ENCODE measurements at regions not wholly inside any gene's neighbourhood (a gene's known extent, or its start where the extent isn't known, plus 50 kb on each side); places are given as distances from the start of the nearest gene placed in this dataset.

GRCh38 chr20:61052776-61053442 is 199.2 kb upstream of the CDH4 start:
- no peaks in the 10 kb centered on the region for H3K36me3 ChIP-seq (ENCODE audit: control insufficient read depth in 2 of 2, insufficient read depth in 2 of 2, low read length in 1 of 2)
- no peak overlapping the region for H3K4me3 ChIP-seq (ENCODE audit: low read length in 2 of 2)
- no peaks in the 10 kb centered on the region for H3K4me1 ChIP-seq (ENCODE audit: control insufficient read depth in 2 of 2, insufficient read depth in 2 of 2, low read length in 2 of 2)
- peaks cover 0 to 1% of the 10 kb centered on the region in 2 donors for H3K9me3 ChIP-seq (ENCODE audit: control insufficient read depth in 2 of 2, insufficient read depth in 1 of 2, low read length in 1 of 2)
- DNase-seq (ENCODE audit: low read depth in 6 of 9, low spot score in 9 of 9) = no peak
- no peak overlapping the region for H3K27ac ChIP-seq (ENCODE audit: low read depth in 1 of 2, low read length in 1 of 2)
- no peaks in the 10 kb centered on the region for H3K27me3 ChIP-seq (ENCODE audit: control insufficient read depth in 2 of 2, insufficient read depth in 1 of 2, low read length in 1 of 2)
- 80% methylated on average over 13 of the region's 13 CpGs for WGBS

- Histone ChIP-seq H3K27me3 (ENCODE audit: control insufficient read depth in 2 of 2, insufficient read depth in 1 of 2, low read length in 1 of 2) (no peaks in the 10 kb centered on the region), H3K27ac (ENCODE audit: low read depth in 1 of 2, low read length in 1 of 2) (no peak overlapping the region), H3K4me1 (ENCODE audit: control insufficient read depth in 2 of 2, insufficient read depth in 2 of 2, low read length in 2 of 2) (no peaks in the 10 kb centered on the region), H3K36me3 (ENCODE audit: control insufficient read depth in 2 of 2, insufficient read depth in 2 of 2, low read length in 1 of 2) (no peaks in the 10 kb centered on the region), H3K4me3 (ENCODE audit: low read length in 2 of 2) (no peak overlapping the region), H3K9me3 (ENCODE audit: control insufficient read depth in 2 of 2, insufficient read depth in 1 of 2, low read length in 1 of 2) (peaks cover 0 to 1% of the 10 kb centered on the region in 2 donors)
- DNase-seq (ENCODE audit: low read depth in 6 of 9, low spot score in 9 of 9) = no peak
- WGBS = 89% methylated on average over 4 of the region's 4 CpGs
Measured at GRCh38 chr20:61053487-61053886, 198.6 kb upstream of the CDH4 start.

- Histone ChIP-seq H3K27ac (ENCODE audit: low read depth in 1 of 2, low read length in 1 of 2) (no peak overlapping the region), H3K4me3 (ENCODE audit: low read length in 2 of 2) (no peak overlapping the region), H3K4me1 (ENCODE audit: control insufficient read depth in 2 of 2, insufficient read depth in 2 of 2, low read length in 2 of 2) (no peaks in the 10 kb centered on the region), H3K36me3 (ENCODE audit: control insufficient read depth in 2 of 2, insufficient read depth in 2 of 2, low read length in 1 of 2) (no peaks in the 10 kb centered on the region), H3K9me3 (ENCODE audit: control insufficient read depth in 2 of 2, insufficient read depth in 1 of 2, low read length in 1 of 2) (peaks cover 0 to 1% of the 10 kb centered on the region in 2 donors), H3K27me3 (ENCODE audit: control insufficient read depth in 2 of 2, insufficient read depth in 1 of 2, low read length in 1 of 2) (no peaks in the 10 kb centered on the region)
- no peak for DNase-seq (ENCODE audit: low read depth in 6 of 9, low spot score in 9 of 9)
- WGBS = 50% methylated on average over 7 of the region's 7 CpGs
Measured at GRCh38 chr20:61053889-61054288, 198.2 kb upstream of the CDH4 start.

- no peak for DNase-seq (ENCODE audit: low read depth in 6 of 9, low spot score in 9 of 9)
- Histone ChIP-seq H3K27ac (ENCODE audit: low read depth in 1 of 2, low read length in 1 of 2) (no peak overlapping the region), H3K4me3 (ENCODE audit: low read length in 2 of 2) (no peak overlapping the region), H3K27me3 (ENCODE audit: control insufficient read depth in 2 of 2, insufficient read depth in 1 of 2, low read length in 1 of 2) (no peaks in the 10 kb centered on the region), H3K36me3 (ENCODE audit: control insufficient read depth in 2 of 2, insufficient read depth in 2 of 2, low read length in 1 of 2) (no peaks in the 10 kb centered on the region), H3K4me1 (ENCODE audit: control insufficient read depth in 2 of 2, insufficient read depth in 2 of 2, low read length in 2 of 2) (no peaks in the 10 kb centered on the region), H3K9me3 (ENCODE audit: control insufficient read depth in 2 of 2, insufficient read depth in 1 of 2, low read length in 1 of 2) (peaks cover 0 to 1% of the 10 kb centered on the region in 2 donors)
- WGBS = 86% methylated on average over 9 of the region's 9 CpGs
Measured at GRCh38 chr20:61054411-61054810, 197.7 kb upstream of the CDH4 start.

- Histone ChIP-seq H3K36me3 (ENCODE audit: control insufficient read depth in 2 of 2, insufficient read depth in 2 of 2, low read length in 1 of 2) (no peaks in the 10 kb centered on the region), H3K9me3 (ENCODE audit: control insufficient read depth in 2 of 2, insufficient read depth in 1 of 2, low read length in 1 of 2) (no peaks in the 10 kb centered on the region), H3K4me1 (ENCODE audit: control insufficient read depth in 2 of 2, insufficient read depth in 2 of 2, low read length in 2 of 2) (no peaks in the 10 kb centered on the region), H3K27me3 (ENCODE audit: control insufficient read depth in 2 of 2, insufficient read depth in 1 of 2, low read length in 1 of 2) (no peaks in the 10 kb centered on the region), H3K4me3 (ENCODE audit: low read length in 2 of 2) (no peak overlapping the region), H3K27ac (ENCODE audit: low read depth in 1 of 2, low read length in 1 of 2) (no peak overlapping the region)
- 93% methylated on average over 14 of the region's 14 CpGs for WGBS
- DNase-seq (ENCODE audit: low read depth in 6 of 9, low spot score in 9 of 9) = no peak
Measured at GRCh38 chr20:61055180-61056010, 196.7 kb upstream of the CDH4 start.

GRCh38 chr20:61056116-61056515 is 195.9 kb upstream of the CDH4 start:
- Histone ChIP-seq H3K4me1 (ENCODE audit: control insufficient read depth in 2 of 2, insufficient read depth in 2 of 2, low read length in 2 of 2) (no peaks in the 10 kb centered on the region), H3K4me3 (ENCODE audit: low read length in 2 of 2) (no peak overlapping the region), H3K27me3 (ENCODE audit: control insufficient read depth in 2 of 2, insufficient read depth in 1 of 2, low read length in 1 of 2) (no peaks in the 10 kb centered on the region), H3K36me3 (ENCODE audit: control insufficient read depth in 2 of 2, insufficient read depth in 2 of 2, low read length in 1 of 2) (no peaks in the 10 kb centered on the region), H3K9me3 (ENCODE audit: control insufficient read depth in 2 of 2, insufficient read depth in 1 of 2, low read length in 1 of 2) (no peaks in the 10 kb centered on the region), H3K27ac (ENCODE audit: low read depth in 1 of 2, low read length in 1 of 2) (no peak overlapping the region)
- 89% methylated on average over 10 of the region's 10 CpGs for WGBS
- DNase-seq (ENCODE audit: low read depth in 6 of 9, low spot score in 9 of 9) = no peak

- Histone ChIP-seq H3K36me3 (ENCODE audit: control insufficient read depth in 2 of 2, insufficient read depth in 2 of 2, low read length in 1 of 2) (no peaks in the 10 kb centered on the region), H3K9me3 (ENCODE audit: control insufficient read depth in 2 of 2, insufficient read depth in 1 of 2, low read length in 1 of 2) (no peaks in the 10 kb centered on the region), H3K27ac (ENCODE audit: low read depth in 1 of 2, low read length in 1 of 2) (no peak overlapping the region), H3K27me3 (ENCODE audit: control insufficient read depth in 2 of 2, insufficient read depth in 1 of 2, low read length in 1 of 2) (no peaks in the 10 kb centered on the region), H3K4me3 (ENCODE audit: low read length in 2 of 2) (no peak overlapping the region), H3K4me1 (ENCODE audit: control insufficient read depth in 2 of 2, insufficient read depth in 2 of 2, low read length in 2 of 2) (no peaks in the 10 kb centered on the region)
- DNase-seq (ENCODE audit: low read depth in 6 of 9, low spot score in 9 of 9) = no peak
- 85% methylated on average over 16 of the region's 16 CpGs for WGBS
Measured at GRCh38 chr20:61056627-61057442, 195.2 kb upstream of the CDH4 start.

GRCh38 chr20:61057443-61058121 is 194.5 kb upstream of the CDH4 start:
- WGBS = 86% methylated on average over 20 of the region's 20 CpGs
- no peak for DNase-seq (ENCODE audit: low read depth in 6 of 9, low spot score in 9 of 9)

More at GRCh38 chr20:61057443-61058121, 194.5 kb upstream of the CDH4 start:
- H3K27ac ChIP-seq (ENCODE audit: low read depth in 1 of 2, low read length in 1 of 2) = no peak overlapping the region
- no peak overlapping the region for H3K4me3 ChIP-seq (ENCODE audit: low read length in 2 of 2)
- H3K27me3 ChIP-seq (ENCODE audit: control insufficient read depth in 2 of 2, insufficient read depth in 1 of 2, low read length in 1 of 2) = no peaks in the 10 kb centered on the region
- no peaks in the 10 kb centered on the region for H3K4me1 ChIP-seq (ENCODE audit: control insufficient read depth in 2 of 2, insufficient read depth in 2 of 2, low read length in 2 of 2)
- no peaks in the 10 kb centered on the region for H3K36me3 ChIP-seq (ENCODE audit: control insufficient read depth in 2 of 2, insufficient read depth in 2 of 2, low read length in 1 of 2)
- no peaks in the 10 kb centered on the region for H3K9me3 ChIP-seq (ENCODE audit: control insufficient read depth in 2 of 2, insufficient read depth in 1 of 2, low read length in 1 of 2)

Measured in thymus (tissue), 11 donors.